Neural progenitor cell (in vitro differentiated cells): ENCODE measurements at regions not wholly inside any gene's neighbourhood (a gene's known extent, or its start where the extent isn't known, plus 50 kb on each side); places are given as distances from the start of the nearest gene placed in this dataset.
A peak's percentile ranks its signal among the peaks of the same experiment; 100 is the strongest.

Source experiments
- DNase-seq: peaks from one replicate; pipeline ENCODE4 v3.0.0-alpha.2; 2016; ENCODE audit warnings: low spot score
- H2AFZ ChIP-seq: fragments of 200-600 bp; sonication (generic); replicated peaks from 2 replicates; pipeline ENCODE4 v1.6.1; 2016; ENCODE audit warnings: antibody characterized with exemption
- H3F3A ChIP-seq: fragments of 200-600 bp; sonication (generic); 2 replicates; pipeline ENCODE4 v1.6.1; 2016; ENCODE audit warnings: antibody characterized with exemption, low read depth
- H3K27ac ChIP-seq: fragments of 200-600 bp; sonication (generic); 2 replicates; pipeline ENCODE4 v1.5.1; 2016; ENCODE audit warnings: mild to moderate bottlenecking
- H3K27me3 ChIP-seq: fragments of 200-600 bp; sonication (generic); 2 replicates; pipeline ENCODE4 v1.6.1; 2016; ENCODE audit warnings: mild to moderate bottlenecking, moderate library complexity
- H3K36me3 ChIP-seq: fragments of 200-600 bp; sonication (generic); 2 replicates; pipeline ENCODE4 v1.5.1; 2016
- H3K4me1 ChIP-seq: fragments of 200-600 bp; sonication (generic); 2 replicates; pipeline ENCODE4 v1.6.1; 2016; ENCODE audit warnings: mixed run types
- H3K4me2 ChIP-seq: fragments of 200-600 bp; sonication (generic); 2 replicates; pipeline ENCODE4 v1.6.1; 2016
- H3K4me3 ChIP-seq: fragments of 200-600 bp; sonication (generic); 2 replicates; pipeline ENCODE4 v1.5.1; 2016
- H3K79me2 ChIP-seq: fragments of 200-600 bp; sonication (generic); 2 replicates; pipeline ENCODE4 v1.6.1; 2016; ENCODE audit warnings: low read depth
- H3K9ac ChIP-seq: fragments of 200-600 bp; sonication (generic); 2 replicates; pipeline ENCODE4 v1.6.1; 2016
- H3K9me3 ChIP-seq: fragments of 200-600 bp; sonication (generic); 2 replicates; pipeline ENCODE4 v1.5.1; 2016; ENCODE audit warnings: low read depth
- H4K20me1 ChIP-seq: fragments of 200-600 bp; sonication (generic); 2 replicates; pipeline ENCODE4 v1.6.1; 2016; ENCODE audit warnings: low read depth
- H3K27ac Mint-ChIP-seq: 3 replicates; pipeline ENCODE4 v1.8.0; 2021; ENCODE audit warnings: mixed read lengths
- H3K27me3 Mint-ChIP-seq: 2 replicates; pipeline ENCODE4 v1.8.0; 2022; ENCODE audit warnings: low read depth, mild to moderate bottlenecking, inconsistent platforms, moderate library complexity, mixed read lengths; ENCODE audit not compliant: insufficient read depth
- H3K36me3 Mint-ChIP-seq: 3 replicates; pipeline ENCODE4 v1.8.0; 2021; ENCODE audit warnings: mixed read lengths
- H3K4me1 Mint-ChIP-seq: 3 replicates; pipeline ENCODE4 v1.8.0; 2021; ENCODE audit warnings: mixed read lengths
- H3K4me3 Mint-ChIP-seq: 3 replicates; pipeline ENCODE4 v1.8.0; 2021; ENCODE audit warnings: mild to moderate bottlenecking, moderate library complexity, mixed read lengths
- H3K9me3 Mint-ChIP-seq: 3 replicates; pipeline ENCODE4 v1.8.0; 2020; ENCODE audit warnings: mixed read lengths
- EZH2 ChIP-seq: fragments of 200-600 bp; sonication (generic); IDR thresholded peaks from 2 replicates; pipeline ENCODE4 v1.6.1; 2017; ENCODE audit warnings: antibody characterized with exemption, mild to moderate bottlenecking, moderate library complexity
- EZH2phosphoT487 ChIP-seq: fragments of 200-600 bp; sonication (generic); IDR thresholded peaks from 2 replicates; pipeline ENCODE4 v1.6.1; 2017; ENCODE audit warnings: antibody characterized with exemption
- TF ChIP-seq, protein P1 (sequence below): fragments of 200-600 bp; sonication (generic); IDR thresholded peaks from 2 replicates; pipeline ENCODE4 v1.5.1; 2017; ENCODE audit warnings: antibody characterized with exemption, mild to moderate bottlenecking

GRCh38 chr21:38950435-38951094, 144.8 kb downstream of the ETS2 start:
- Histone ChIP-seq H3K4me2 (no peak overlapping the region), H3K9ac (no peak overlapping the region), H3F3A (peaks cover 11% of the 10 kb centered on the region), H3K9me3 (no peaks in the 10 kb centered on the region), H3K4me1 (peaks cover 8% of the 10 kb centered on the region), H4K20me1 (no peaks in the 10 kb centered on the region), H3K79me2 (no peaks in the 10 kb centered on the region), H3K27me3 (no peaks in the 10 kb centered on the region), H3K27ac (no peak overlapping the region), H3K4me3 (no peak overlapping the region), H3K36me3 (no peaks in the 10 kb centered on the region), H2AFZ (no peak overlapping the region)
- no peak for DNase-seq
- Mint-ChIP-seq H3K27ac (no peak overlapping the region), H3K36me3 (no peaks in the 10 kb centered on the region), H3K9me3 (peaks cover 17% of the 10 kb centered on the region), H3K4me3 (no peak overlapping the region), H3K4me1 (peaks cover 9% of the 10 kb centered on the region), H3K27me3 (peaks cover 33% of the 10 kb centered on the region)
- TF ChIP-seq, protein P1, sequence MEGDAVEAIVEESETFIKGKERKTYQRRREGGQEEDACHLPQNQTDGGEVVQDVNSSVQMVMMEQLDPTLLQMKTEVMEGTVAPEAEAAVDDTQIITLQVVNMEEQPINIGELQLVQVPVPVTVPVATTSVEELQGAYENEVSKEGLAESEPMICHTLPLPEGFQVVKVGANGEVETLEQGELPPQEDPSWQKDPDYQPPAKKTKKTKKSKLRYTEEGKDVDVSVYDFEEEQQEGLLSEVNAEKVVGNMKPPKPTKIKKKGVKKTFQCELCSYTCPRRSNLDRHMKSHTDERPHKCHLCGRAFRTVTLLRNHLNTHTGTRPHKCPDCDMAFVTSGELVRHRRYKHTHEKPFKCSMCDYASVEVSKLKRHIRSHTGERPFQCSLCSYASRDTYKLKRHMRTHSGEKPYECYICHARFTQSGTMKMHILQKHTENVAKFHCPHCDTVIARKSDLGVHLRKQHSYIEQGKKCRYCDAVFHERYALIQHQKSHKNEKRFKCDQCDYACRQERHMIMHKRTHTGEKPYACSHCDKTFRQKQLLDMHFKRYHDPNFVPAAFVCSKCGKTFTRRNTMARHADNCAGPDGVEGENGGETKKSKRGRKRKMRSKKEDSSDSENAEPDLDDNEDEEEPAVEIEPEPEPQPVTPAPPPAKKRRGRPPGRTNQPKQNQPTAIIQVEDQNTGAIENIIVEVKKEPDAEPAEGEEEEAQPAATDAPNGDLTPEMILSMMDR, result no peak

- TF ChIP-seq, protein P1, result no peak
- TF ChIP-seq EZH2 (no peak), EZH2phosphoT487 (no peak)
- Histone ChIP-seq H4K20me1 (no peaks in the 10 kb centered on the region), H3K27me3 (no peaks in the 10 kb centered on the region), H3K36me3 (no peaks in the 10 kb centered on the region), H3K9me3 (no peaks in the 10 kb centered on the region), H2AFZ (no peak overlapping the region), H3K9ac (no peak overlapping the region), H3F3A (peaks cover 24% of the 10 kb centered on the region), H3K79me2 (no peaks in the 10 kb centered on the region), H3K4me2 (no peak overlapping the region), H3K4me1 (peaks cover 18% of the 10 kb centered on the region), H3K27ac (no peak overlapping the region), H3K4me3 (no peak overlapping the region)
- DNase-seq, result no peak
- Mint-ChIP-seq H3K27me3 (peaks cover 37% of the 10 kb centered on the region), H3K4me3 (no peak overlapping the region), H3K36me3 (no peaks in the 10 kb centered on the region), H3K27ac (no peak overlapping the region), H3K9me3 (peaks cover 19% of the 10 kb centered on the region), H3K4me1 (peaks cover 21% of the 10 kb centered on the region)
Measured at GRCh38 chr21:38949070-38949380, 143.3 kb downstream of the ETS2 start.

- H3K27me3 ChIP-seq, result no peaks in the 10 kb centered on the region
- no peak overlapping the region for H3K4me3 ChIP-seq
- TF ChIP-seq, protein P1, result no peak
- TF ChIP-seq EZH2 (no peak), EZH2phosphoT487 (no peak)
- peaks cover 18% of the 10 kb centered on the region for H3K4me1 ChIP-seq
- H3K9ac ChIP-seq, result no peak overlapping the region
- H3K4me2 ChIP-seq, result no peak overlapping the region
- no peaks in the 10 kb centered on the region for H3K9me3 ChIP-seq
- no peak overlapping the region for H3K27ac Mint-ChIP-seq
- H4K20me1 ChIP-seq, result no peaks in the 10 kb centered on the region
- peaks cover 19% of the 10 kb centered on the region for H3K9me3 Mint-ChIP-seq
- H3K36me3 ChIP-seq, result no peaks in the 10 kb centered on the region
- peak overlapping the region; percentile 33 for H3K4me3 Mint-ChIP-seq
- no peak for DNase-seq
- peaks cover 37% of the 10 kb centered on the region for H3K27me3 Mint-ChIP-seq
- no peak overlapping the region for H3K27ac ChIP-seq
- no peaks in the 10 kb centered on the region for H3K36me3 Mint-ChIP-seq
- peaks cover 24% of the 10 kb centered on the region for H3F3A ChIP-seq
- H2AFZ ChIP-seq, result no peak overlapping the region
- no peaks in the 10 kb centered on the region for H3K79me2 ChIP-seq
- peaks cover 21% of the 10 kb centered on the region for H3K4me1 Mint-ChIP-seq
Measured at GRCh38 chr21:38948377-38949069, 142.8 kb downstream of the ETS2 start.
